Mesodermal cell (in vitro differentiated cells): ENCODE measurements at regions not wholly inside any gene's neighbourhood (a gene's known extent, or its start where the extent isn't known, plus 50 kb on each side); places are given as distances from the start of the nearest gene placed in this dataset.

Source experiments
- H3K27ac ChIP-seq: 2 replicates; pipeline ENCODE4 v1.7.0; 2013; ENCODE audit warnings: mild to moderate bottlenecking, low read depth, low read length, moderate library complexity; ENCODE audit not compliant: severe bottlenecking
- H3K36me3 ChIP-seq: 2 replicates; pipeline ENCODE4 v1.7.1; 2013; ENCODE audit warnings: mild to moderate bottlenecking, low read length, moderate library complexity; ENCODE audit not compliant: control insufficient read depth, insufficient read depth
- H3K4me1 ChIP-seq: one replicate; pipeline ENCODE4 v1.7.1; 2013; ENCODE audit warnings: mild to moderate bottlenecking, low read length; ENCODE audit not compliant: insufficient read depth, control insufficient read depth, poor library complexity, severe bottlenecking
- H3K4me3 ChIP-seq: 2 replicates; pipeline ENCODE4 v1.7.0; 2013; ENCODE audit warnings: low read length, control low read depth, mild to moderate bottlenecking; ENCODE audit not compliant: insufficient read depth, poor library complexity, severe bottlenecking; ENCODE audit errors: extremely low read depth
- H3K9me3 ChIP-seq: 2 replicates; pipeline ENCODE4 v1.7.1; 2013; ENCODE audit warnings: mild to moderate bottlenecking, low read length, moderate library complexity; ENCODE audit not compliant: control insufficient read depth
- WGBS, 2 experiments: methylation state at CpG; one replicate each; pipeline ENCODE4 v1.1.5; 2013; ENCODE audit warnings: missing lambda C conversion rate in 2 of 2; ENCODE audit not compliant: insufficient coverage in 2 of 2; 5-methylcytosine and 5-hydroxymethylcytosine counted together

- H3K4me1 ChIP-seq: peaks cover 10% of the 10 kb centered on the region
- WGBS, 2 experiments: 92 to 94% methylated on average over 11 of the region's 12 CpGs
These were observed 81.2 kb downstream of the PITPNM2 start for GRCh38 chr12:123069436-123070266.

GRCh38 chr12:123067654-123068053, 83.2 kb downstream of the PITPNM2 start:
- no peak overlapping the region for H3K27ac ChIP-seq
- no peak overlapping the region for H3K4me3 ChIP-seq
- H3K36me3 ChIP-seq: no peaks in the 10 kb centered on the region
- no peaks in the 10 kb centered on the region for H3K9me3 ChIP-seq
- 91 to 92% methylated on average over 2 to 3 of the region's 5 CpGs for whole genome bisulfite sequencing, 2 experiments
- H3K4me1 ChIP-seq: peaks cover 23% of the 10 kb centered on the region

More at GRCh38 chr12:123069436-123070266, 81.2 kb downstream of the PITPNM2 start:
- Histone ChIP-seq H3K27ac (no peak overlapping the region), H3K36me3 (no peaks in the 10 kb centered on the region), H3K9me3 (no peaks in the 10 kb centered on the region), H3K4me3 (no peak overlapping the region)

GRCh38 chr12:123066384-123066710, 84.5 kb downstream of the PITPNM2 start:
- no peaks in the 10 kb centered on the region for H3K9me3 ChIP-seq
- H3K4me3 ChIP-seq: no peak overlapping the region
- no peaks in the 10 kb centered on the region for H3K36me3 ChIP-seq
- H3K4me1 ChIP-seq: peaks cover 33% of the 10 kb centered on the region
- H3K27ac ChIP-seq: no peak overlapping the region
- WGBS, 2 experiments: 100% methylated on average over 1 of the region's 1 CpG; no CpG with 5 or more reads in 1 of the 2 experiments

- Histone ChIP-seq H3K9me3 (no peaks in the 10 kb centered on the region), H3K4me1 (peaks cover 36% of the 10 kb centered on the region), H3K27ac (no peak overlapping the region), H3K4me3 (no peak overlapping the region), H3K36me3 (no peaks in the 10 kb centered on the region)
- WGBS, 2 experiments: 91 to 94% methylated on average over 8 to 9 of the region's 9 CpGs
These were observed 85.1 kb downstream of the PITPNM2 start for GRCh38 chr12:123065676-123066383.

- Histone ChIP-seq H3K4me1 (peaks cover 37% of the 10 kb centered on the region), H3K27ac (no peak overlapping the region), H3K4me3 (no peak overlapping the region), H3K36me3 (no peaks in the 10 kb centered on the region), H3K9me3 (no peaks in the 10 kb centered on the region)
- WGBS, 2 experiments: 91% methylated on average over 8 of the region's 8 CpGs
These were observed 84.6 kb downstream of the ARL6IP4 start for GRCh38 chr12:123064885-123065619.

- Histone ChIP-seq H3K36me3 (no peaks in the 10 kb centered on the region), H3K27ac (no peak overlapping the region), H3K4me3 (no peak overlapping the region), H3K9me3 (no peaks in the 10 kb centered on the region), H3K4me1 (peaks cover 43% of the 10 kb centered on the region)
- WGBS, 2 experiments: 98 to 100% methylated on average over 4 to 7 of the region's 8 CpGs
These were observed 83.9 kb downstream of the ARL6IP4 start for GRCh38 chr12:123064366-123064765.

- H3K36me3 ChIP-seq: no peaks in the 10 kb centered on the region
- no peak overlapping the region for H3K4me3 ChIP-seq
- 22 to 31% methylated on average over 1 to 2 of the region's 2 CpGs for WGBS, 2 experiments
- H3K27ac ChIP-seq: no peak overlapping the region
- H3K4me1 ChIP-seq: peaks cover 46% of the 10 kb centered on the region
- no peaks in the 10 kb centered on the region for H3K9me3 ChIP-seq
These were observed 83.1 kb downstream of the ARL6IP4 start for GRCh38 chr12:123063535-123063934.

- Histone ChIP-seq H3K4me3 (no peak overlapping the region), H3K36me3 (no peaks in the 10 kb centered on the region), H3K4me1 (peaks cover 46% of the 10 kb centered on the region), H3K9me3 (no peaks in the 10 kb centered on the region), H3K27ac (no peak overlapping the region)
- 93 to 96% methylated on average over 7 to 8 of the region's 9 CpGs for WGBS, 2 experiments
These were observed 82.4 kb downstream of the ARL6IP4 start for GRCh38 chr12:123062681-123063486.

- Histone ChIP-seq H3K4me1 (peaks cover 45% of the 10 kb centered on the region), H3K4me3 (no peak overlapping the region), H3K9me3 (no peaks in the 10 kb centered on the region), H3K27ac (no peak overlapping the region), H3K36me3 (no peaks in the 10 kb centered on the region)
- 81 to 100% methylated on average over 3 to 5 of the region's 9 CpGs for WGBS, 2 experiments
These were observed 81.1 kb downstream of the ARL6IP4 start for GRCh38 chr12:123061441-123062205.
